ENCODE measurements at regions not wholly inside any gene's neighbourhood (a gene's known extent, or its start where the extent isn't known, plus 50 kb on each side); places are given as distances from the start of the nearest gene placed in this dataset.

GRCh38 chr1:164928232-164928812, 369.3 kb downstream of the PBX1 start:
- H3K4me2 ChIP-seq (ENCODE audit: low read length): no peak overlapping the region
- peaks cover 82% of the 10 kb centered on the region for H3K27me3 ChIP-seq (ENCODE audit: low read length)
- no peaks in the 10 kb centered on the region for H3K36me3 ChIP-seq (ENCODE audit: low read depth, low read length)
- no peaks in the 10 kb centered on the region for H3F3A ChIP-seq (ENCODE audit: low read length, unreplicated experiment)
- H3K9ac ChIP-seq (ENCODE audit: low read length): no peak overlapping the region
- no peaks in the 10 kb centered on the region for H3K9me2 ChIP-seq (replicated peaks; ENCODE audit: low read length)
- ATAC-seq (no peak), DNase-seq (no peak)
- no peak overlapping the region for H3K4me3 ChIP-seq (ENCODE audit: low read length)
- H2AFZ ChIP-seq (ENCODE audit: low read length): no peak overlapping the region
- no peaks in the 10 kb centered on the region for H4K20me1 ChIP-seq (ENCODE audit: low read length)
- ChIA-PET POLR2A (ENCODE audit: unreplicated experiment) (no interaction called here), CTCF (no interaction called here)
- H3K79me2 ChIP-seq (ENCODE audit: low read length): no peaks in the 10 kb centered on the region
- no peaks in the 10 kb centered on the region for H3K4me1 ChIP-seq (ENCODE audit: insufficient read depth, low read length)
- BruUV-seq (replicated peaks): no TSS peak
- H3K27ac ChIP-seq (ENCODE audit: low read length): no peak overlapping the region
- no peak for TF ChIP-seq EZH2 (IDR thresholded peaks at IDR 0.05; ENCODE audit: low read length, unreplicated experiment)
- no peak for TF ChIP-seq CTCF (conservative IDR thresholded peaks at IDR 0.05; ENCODE audit: low read depth, low read length)
- TF ChIP-seq EZH2phosphoT487 (IDR thresholded peaks at IDR 0.05; ENCODE audit: borderline replicate concordance, low read length): no peak
- intact Hi-C loops (cut with micrococcal nuclease): no loop called here
- H3K9me3 ChIP-seq (ENCODE audit: low read length): no peaks in the 10 kb centered on the region

- ATAC-seq: no peak
- intact Hi-C loops (cut with micrococcal nuclease): no loop called here
- POLR2A ChIA-PET (ENCODE audit: unreplicated experiment): no interaction called here
These were observed 367.1 kb downstream of the PBX1 start for GRCh38 chr1:164926107-164926506.

More at GRCh38 chr1:164926107-164926506, 367.1 kb downstream of the PBX1 start:
- Histone ChIP-seq H3K9me2 (replicated peaks; ENCODE audit: low read length) (no peaks in the 10 kb centered on the region), H3K4me3 (ENCODE audit: low read length) (no peak overlapping the region), H3K9ac (ENCODE audit: low read length) (no peak overlapping the region), H3K4me1 (ENCODE audit: insufficient read depth, low read length) (no peaks in the 10 kb centered on the region), H3K36me3 (ENCODE audit: low read depth, low read length) (no peaks in the 10 kb centered on the region), H3K9me3 (ENCODE audit: low read length) (no peaks in the 10 kb centered on the region), H3F3A (ENCODE audit: low read length, unreplicated experiment) (no peaks in the 10 kb centered on the region), H4K20me1 (ENCODE audit: low read length) (no peaks in the 10 kb centered on the region), H3K79me2 (ENCODE audit: low read length) (no peaks in the 10 kb centered on the region), H3K27ac (ENCODE audit: low read length) (no peak overlapping the region), H3K27me3 (ENCODE audit: low read length) (peaks cover 74% of the 10 kb centered on the region), H2AFZ (ENCODE audit: low read length) (no peak overlapping the region), H3K4me2 (ENCODE audit: low read length) (no peak overlapping the region)
- DNase-seq: no peak
- CTCF ChIA-PET: no interaction called here
- TF ChIP-seq CTCF (conservative IDR thresholded peaks at IDR 0.05; ENCODE audit: low read depth, low read length): no peak
- TF ChIP-seq EZH2phosphoT487 (IDR thresholded peaks at IDR 0.05; ENCODE audit: borderline replicate concordance, low read length): no peak
- no peak for TF ChIP-seq EZH2 (IDR thresholded peaks at IDR 0.05; ENCODE audit: low read length, unreplicated experiment)
- no TSS peak for BruUV-seq (replicated peaks)

Measured in PC-3 (cell line).